SK-N-SH treated with all-trans-retinoic acid at 6 μM for 48 hours (cell line): ENCODE measurements at regions not wholly inside any gene's neighbourhood (a gene's known extent, or its start where the extent isn't known, plus 50 kb on each side); places are given as distances from the start of the nearest gene placed in this dataset.

Source experiments
- OSR1 ChIP-seq: fragments of 250-450 bp; sonication (Bioruptor Pico); IDR thresholded peaks from 2 replicates; pipeline ENCODE4 v1.8.0; 2022; ENCODE audit warnings: moderate library complexity, mild to moderate bottlenecking, inconsistent platforms
- SNAI2 ChIP-seq: fragments of 250-450 bp; sonication (Bioruptor Pico); IDR thresholded peaks from 2 replicates; pipeline ENCODE4 v1.5.0; 2020; ENCODE audit warnings: mild to moderate bottlenecking, moderate library complexity
- ZFP3 ChIP-seq: fragments of 250-450 bp; sonication (Bioruptor Pico); IDR thresholded peaks from 2 replicates; pipeline ENCODE4 v1.5.0; 2020; ENCODE audit warnings: mild to moderate bottlenecking, moderate library complexity

GRCh38 chr5:35405938-35406337 is 175.7 kb upstream of the PRLR start:
- TF ChIP-seq SNAI2 (CRISPR knock-in tag) (no peak), OSR1 (CRISPR knock-in tag) (no peak), ZFP3 (CRISPR knock-in tag) (no peak)
